ENCODE measurements at regions not wholly inside any gene's neighbourhood (a gene's known extent, or its start where the extent isn't known, plus 50 kb on each side); places are given as distances from the start of the nearest gene placed in this dataset.

- TF ChIP-seq POLR2A (IDR thresholded peaks at IDR 0.05; ENCODE audit: low read depth, low read length) (no peak), POLR2AphosphoS5 (IDR thresholded peaks at IDR 0.05; ENCODE audit: low read depth, low read length) (no peak)
These were observed 187.5 kb downstream of the IRF8 start for GRCh38 chr16:86086471-86086870.
